Liver (tissue), 3 donors: ENCODE measurements at regions not wholly inside any gene's neighbourhood (a gene's known extent, or its start where the extent isn't known, plus 50 kb on each side); places are given as distances from the start of the nearest gene placed in this dataset.

Experiments used
- REST ChIP-seq: IDR thresholded peaks from 2 replicates; pipeline ENCODE4 v1.6.1; 2016; ENCODE audit warnings: antibody characterized with exemption, mild to moderate bottlenecking
- RXRA ChIP-seq, 2 donors: IDR thresholded peaks; 2 replicates each; pipeline ENCODE4 v1.6.1; 2017 to 2018; ENCODE audit warnings: antibody characterized with exemption in 2 of 2, mild to moderate bottlenecking in 1 of 2
- TAF1 ChIP-seq: conservative IDR thresholded peaks from 2 replicates; pipeline ENCODE4 v1.6.1; 2016; ENCODE audit warnings: antibody characterized with exemption, mild to moderate bottlenecking
- YY1 ChIP-seq: IDR thresholded peaks from 2 replicates; pipeline ENCODE4 v1.6.1; 2016; ENCODE audit warnings: antibody characterized with exemption, mild to moderate bottlenecking
- TF ChIP-seq, protein P1 (sequence below): fragments of 150-350 bp; IDR thresholded peaks from 2 replicates; pipeline ENCODE4 v1.5.1; 2017; ENCODE audit warnings: improper control_type of control experiment, low read depth, low read length; ENCODE audit not compliant: missing input control
- donor health status: healthy.
- donor health status: healthy.

- TF ChIP-seq, protein P1, sequence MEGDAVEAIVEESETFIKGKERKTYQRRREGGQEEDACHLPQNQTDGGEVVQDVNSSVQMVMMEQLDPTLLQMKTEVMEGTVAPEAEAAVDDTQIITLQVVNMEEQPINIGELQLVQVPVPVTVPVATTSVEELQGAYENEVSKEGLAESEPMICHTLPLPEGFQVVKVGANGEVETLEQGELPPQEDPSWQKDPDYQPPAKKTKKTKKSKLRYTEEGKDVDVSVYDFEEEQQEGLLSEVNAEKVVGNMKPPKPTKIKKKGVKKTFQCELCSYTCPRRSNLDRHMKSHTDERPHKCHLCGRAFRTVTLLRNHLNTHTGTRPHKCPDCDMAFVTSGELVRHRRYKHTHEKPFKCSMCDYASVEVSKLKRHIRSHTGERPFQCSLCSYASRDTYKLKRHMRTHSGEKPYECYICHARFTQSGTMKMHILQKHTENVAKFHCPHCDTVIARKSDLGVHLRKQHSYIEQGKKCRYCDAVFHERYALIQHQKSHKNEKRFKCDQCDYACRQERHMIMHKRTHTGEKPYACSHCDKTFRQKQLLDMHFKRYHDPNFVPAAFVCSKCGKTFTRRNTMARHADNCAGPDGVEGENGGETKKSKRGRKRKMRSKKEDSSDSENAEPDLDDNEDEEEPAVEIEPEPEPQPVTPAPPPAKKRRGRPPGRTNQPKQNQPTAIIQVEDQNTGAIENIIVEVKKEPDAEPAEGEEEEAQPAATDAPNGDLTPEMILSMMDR, result no peak
- TF ChIP-seq YY1 (no peak), TAF1 (no peak), RXRA (IDR thresholded peaks at IDR 0.05) (no peak), REST (no peak)
Observed at GRCh38 chr7:17056491-17057142, 174.8 kb upstream of the AGR3 start.
